H9 (cell line): ENCODE measurements at regions not wholly inside any gene's neighbourhood (a gene's known extent, or its start where the extent isn't known, plus 50 kb on each side); places are given as distances from the start of the nearest gene placed in this dataset.

Experiments used
- DNase-seq: peaks from one replicate; pipeline ENCODE4 v3.0.0-alpha.2; 2017
- H2AFZ ChIP-seq: one replicate; pipeline ENCODE4 v1.6.1; 2013; ENCODE audit warnings: mild to moderate bottlenecking, low read length, control low read depth, moderate library complexity
- H2AK5ac ChIP-seq: 2 replicates; pipeline ENCODE4 v1.6.1; 2013; ENCODE audit warnings: low read length, control low read depth, mixed read lengths; ENCODE audit not compliant: insufficient read length
- H2BK120ac ChIP-seq: one replicate; pipeline ENCODE4 v1.6.1; 2013; ENCODE audit warnings: low read depth, mild to moderate bottlenecking, low read length, control low read depth, inconsistent platforms; ENCODE audit not compliant: poor library complexity, severe bottlenecking
- H2BK12ac ChIP-seq: 2 replicates; pipeline ENCODE4 v1.6.1; 2013; ENCODE audit warnings: low read length, control low read depth, mixed read lengths, low read depth; ENCODE audit not compliant: insufficient read length
- H2BK15ac ChIP-seq: 2 replicates; pipeline ENCODE4 v1.6.1; 2013; ENCODE audit warnings: low read depth, low read length, control low read depth
- H2BK20ac ChIP-seq: one replicate; pipeline ENCODE4 v1.6.1; 2013; ENCODE audit warnings: low read depth, mild to moderate bottlenecking, low read length, control low read depth, inconsistent platforms; ENCODE audit not compliant: poor library complexity, severe bottlenecking
- H2BK5ac ChIP-seq: 2 replicates; pipeline ENCODE4 v1.6.1; 2013; ENCODE audit warnings: low read length, control low read depth, mixed read lengths; ENCODE audit not compliant: insufficient read length
- H3K14ac ChIP-seq: 2 replicates; pipeline ENCODE4 v1.6.1; 2013; ENCODE audit warnings: low read length, control low read depth; ENCODE audit not compliant: insufficient read depth
- H3K18ac ChIP-seq: 2 replicates; pipeline ENCODE4 v1.6.1; 2013; ENCODE audit warnings: low read depth, mild to moderate bottlenecking, mixed read lengths, low read length, control low read depth; ENCODE audit not compliant: insufficient read length
- H3K23ac ChIP-seq: 2 replicates; pipeline ENCODE4 v1.6.1; 2013; ENCODE audit warnings: low read length, control low read depth, mixed read lengths, low read depth; ENCODE audit not compliant: insufficient read length
- H3K23me2 ChIP-seq: 2 replicates; pipeline ENCODE4 v1.6.1; 2013; ENCODE audit warnings: low read depth, mild to moderate bottlenecking, mixed read lengths, low read length, control low read depth; ENCODE audit not compliant: insufficient read length, poor library complexity, severe bottlenecking
- H3K27ac ChIP-seq: 2 replicates; pipeline ENCODE4 v1.5.1; 2013; ENCODE audit warnings: low read length, control low read depth, mixed read lengths, low read depth; ENCODE audit not compliant: insufficient read length
- H3K27me3 ChIP-seq: 2 replicates; pipeline ENCODE4 v1.6.1; 2013; ENCODE audit warnings: low read length, control low read depth, inconsistent platforms; ENCODE audit not compliant: insufficient read depth
- H3K4ac ChIP-seq: 2 replicates; pipeline ENCODE4 v1.6.1; 2013; ENCODE audit warnings: low read depth, mild to moderate bottlenecking, control low read depth, inconsistent platforms, low read length, moderate library complexity
- H3K4me1 ChIP-seq: 2 replicates; pipeline ENCODE4 v1.6.1; 2013; ENCODE audit warnings: low read length, control low read depth, inconsistent platforms; ENCODE audit not compliant: insufficient read depth
- H3K4me2 ChIP-seq: 2 replicates; pipeline ENCODE4 v1.6.1; 2013; ENCODE audit warnings: low read length, control low read depth, mixed read lengths; ENCODE audit not compliant: insufficient read length, insufficient read depth
- H3K56ac ChIP-seq: 2 replicates; pipeline ENCODE4 v1.6.1; 2013; ENCODE audit warnings: low read depth, mild to moderate bottlenecking, mixed read lengths, low read length, control low read depth; ENCODE audit not compliant: insufficient read length
- H3K79me1 ChIP-seq: 2 replicates; pipeline ENCODE4 v1.6.1; 2013; ENCODE audit warnings: low read depth, mild to moderate bottlenecking, moderate library complexity, low read length, control low read depth, inconsistent platforms; ENCODE audit not compliant: insufficient read depth, poor library complexity, severe bottlenecking
- H3K79me2 ChIP-seq: 2 replicates; pipeline ENCODE4 v1.6.1; 2013; ENCODE audit warnings: low read length, control low read depth, inconsistent platforms; ENCODE audit not compliant: insufficient read depth
- H3K9ac ChIP-seq: 2 replicates; pipeline ENCODE4 v1.6.1; 2013; ENCODE audit warnings: low read length, control low read depth, mixed read lengths; ENCODE audit not compliant: insufficient read length; ENCODE audit errors: extremely low read depth
- H3K9me3 ChIP-seq: one replicate; pipeline ENCODE4 v1.6.1; 2013; ENCODE audit warnings: low read depth, low read length, inconsistent platforms; ENCODE audit not compliant: control insufficient read depth
- H3T11ph ChIP-seq: one replicate; pipeline ENCODE4 v1.6.1; 2013; ENCODE audit warnings: mild to moderate bottlenecking, low read length, control low read depth, inconsistent platforms
- H4K20me1 ChIP-seq: one replicate; pipeline ENCODE4 v1.6.1; 2013; ENCODE audit not compliant: control insufficient read depth, insufficient read length, insufficient read depth
- H4K5ac ChIP-seq: 2 replicates; pipeline ENCODE4 v1.6.1; 2013; ENCODE audit warnings: low read depth, mild to moderate bottlenecking, mixed read lengths, low read length, control low read depth; ENCODE audit not compliant: insufficient read length
- H4K8ac ChIP-seq: replicated peaks from 2 replicates; pipeline ENCODE4 v1.6.1; 2013; ENCODE audit warnings: low read length, control low read depth, mixed read lengths, low read depth; ENCODE audit not compliant: insufficient read length
- H4K91ac ChIP-seq: 2 replicates; pipeline ENCODE4 v1.6.1; 2013; ENCODE audit warnings: low read depth, mild to moderate bottlenecking, moderate library complexity, mixed read lengths, low read length, control low read depth; ENCODE audit not compliant: insufficient read length
- H3K27ac Mint-ChIP-seq, 3 experiments: 2 replicates in 2 of 3; 3 replicates in 1 of 3; pipeline ENCODE4 v1.8.0; 2020 to 2021; ENCODE audit warnings: mixed read lengths in 3 of 3, mild to moderate bottlenecking in 1 of 3, moderate library complexity in 1 of 3
- H3K27me3 Mint-ChIP-seq: 2 replicates; pipeline ENCODE4 v1.8.0; 2021; ENCODE audit warnings: low read depth, mild to moderate bottlenecking, moderate library complexity, mixed read lengths
- H3K36me3 Mint-ChIP-seq, 3 experiments: 2 replicates in 2 of 3; 3 replicates in 1 of 3; pipeline ENCODE4 v1.8.0; 2020 to 2021; ENCODE audit warnings: low read depth in 3 of 3, mixed read lengths in 3 of 3; ENCODE audit not compliant: insufficient read depth in 1 of 3
- H3K4me1 Mint-ChIP-seq, 2 experiments: 2 replicates each; pipeline ENCODE4 v1.8.0; 2020; ENCODE audit warnings: mixed read lengths in 2 of 2
- H3K4me3 Mint-ChIP-seq, 2 experiments: 2 replicates in 1 of 2; 3 replicates in 1 of 2; pipeline ENCODE4 v1.8.0; 2020 to 2021; ENCODE audit warnings: mild to moderate bottlenecking in 2 of 2, mixed read lengths in 2 of 2, moderate library complexity in 1 of 2
- H3K9me3 Mint-ChIP-seq, 2 experiments: 2 replicates in 1 of 2; 3 replicates in 1 of 2; pipeline ENCODE4 v1.8.0; 2020; ENCODE audit warnings: mild to moderate bottlenecking in 2 of 2, mixed read lengths in 2 of 2, moderate library complexity in 1 of 2
- CTCF ChIP-seq: fragments of 200-600 bp; sonication (generic); conservative IDR thresholded peaks from 3 replicates; pipeline ENCODE4 v1.8.0; 2021; ENCODE audit warnings: antibody characterized with exemption, mild to moderate bottlenecking
- WGBS: extraction: QIAGEN DNeasy Blood & Tissue Kit; methylation state at CpG from one replicate; pipeline ENCODE4 v1.1.7; 2013; ENCODE audit warnings: missing lambda C conversion rate, low lambda C conversion rate, mixed read lengths; ENCODE audit not compliant: insufficient read length; ENCODE audit errors: extremely low coverage; 5-methylcytosine and 5-hydroxymethylcytosine counted together

- no peak overlapping the region for H3K23ac ChIP-seq
- Mint-ChIP-seq H3K4me1 (peaks cover 16 to 41% of the 10 kb centered on the region in 2 experiments), H3K4me3 (peak overlapping the region in 1 of 2 experiments; percentile 61; a peak in 2 of 5 replicates), H3K27ac (peak overlapping the region in 1 of 3 experiments; percentile 80; a peak in 1 of 7 replicates), H3K27me3 (peaks cover 31% of the 10 kb centered on the region), H3K9me3 (no peaks in the 10 kb centered on the region), H3K36me3 (no peaks in the 10 kb centered on the region)
- no peak overlapping the region for H2AK5ac ChIP-seq
- H2BK120ac ChIP-seq, result no peak overlapping the region
- H2AFZ ChIP-seq, result no peak overlapping the region
- H2BK12ac ChIP-seq, result no peak overlapping the region
- no peak overlapping the region for H3K14ac ChIP-seq
- no peaks in the 10 kb centered on the region for H4K20me1 ChIP-seq
- H4K8ac ChIP-seq, result no peak overlapping the region
- H4K91ac ChIP-seq, result no peak overlapping the region
- no peak overlapping the region for H2BK5ac ChIP-seq
- no peak overlapping the region for H3K27ac ChIP-seq
- no peak overlapping the region for H3K56ac ChIP-seq
- no peaks in the 10 kb centered on the region for H3K23me2 ChIP-seq
- no peak overlapping the region for H2BK20ac ChIP-seq
- TF ChIP-seq CTCF, result no peak
- H3K79me1 ChIP-seq, result no peaks in the 10 kb centered on the region
- no peak overlapping the region for H3K18ac ChIP-seq
- no peaks in the 10 kb centered on the region for H3K9me3 ChIP-seq
- no peak overlapping the region for H2BK15ac ChIP-seq
- H4K5ac ChIP-seq, result no peak overlapping the region
- H3K4me2 ChIP-seq, result no peak overlapping the region
- H3K9ac ChIP-seq, result no peak overlapping the region
- H3T11ph ChIP-seq, result no peak overlapping the region
- 0 out of 2 replicates have a peak, but pooled peaks cover 4% of the 10 kb centered on the region for H3K4me1 ChIP-seq
- no peaks in the 10 kb centered on the region for H3K79me2 ChIP-seq
- DNase-seq, result no peak
- WGBS, result no CpG with 5 or more reads among the region's 10 CpGs
- no peak overlapping the region for H3K4ac ChIP-seq
- H3K27me3 ChIP-seq, result no peaks in the 10 kb centered on the region
Measured at GRCh38 chr19:30235946-30236345, 136.2 kb upstream of the ZNF536 start.
